Hippocampal formation (tissue), 2 donors: ENCODE measurements at regions not wholly inside any gene's neighbourhood (a gene's known extent, or its start where the extent isn't known, plus 50 kb on each side); places are given as distances from the start of the nearest gene placed in this dataset.

ENCODE experiments used
- DNase-seq, 2 donors: peaks; one replicate each; lab custom pipeline; 2025; lab: John Stamatoyannopoulos, UW

DNA sequence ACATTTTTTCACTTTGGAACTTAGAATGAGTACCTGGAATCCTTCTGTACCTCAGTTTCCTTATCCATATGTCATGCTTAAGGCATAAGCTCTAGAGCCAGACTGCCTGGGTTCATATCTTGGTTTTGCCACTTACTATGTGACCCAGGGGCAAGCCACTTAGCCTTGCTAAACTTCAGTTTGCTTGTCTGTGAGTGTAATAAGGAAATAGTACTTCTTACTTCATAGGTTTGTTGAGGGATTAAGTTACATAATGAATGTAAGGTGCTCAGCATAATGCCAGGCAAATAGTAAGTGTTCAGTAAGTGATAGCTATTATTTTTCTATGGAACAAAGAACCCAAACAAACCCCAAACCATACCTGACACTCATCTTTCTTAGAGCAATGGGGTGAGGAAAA, 225.1 kb downstream of the BCAT1 start:
- no peak for DNase-seq

DNA sequence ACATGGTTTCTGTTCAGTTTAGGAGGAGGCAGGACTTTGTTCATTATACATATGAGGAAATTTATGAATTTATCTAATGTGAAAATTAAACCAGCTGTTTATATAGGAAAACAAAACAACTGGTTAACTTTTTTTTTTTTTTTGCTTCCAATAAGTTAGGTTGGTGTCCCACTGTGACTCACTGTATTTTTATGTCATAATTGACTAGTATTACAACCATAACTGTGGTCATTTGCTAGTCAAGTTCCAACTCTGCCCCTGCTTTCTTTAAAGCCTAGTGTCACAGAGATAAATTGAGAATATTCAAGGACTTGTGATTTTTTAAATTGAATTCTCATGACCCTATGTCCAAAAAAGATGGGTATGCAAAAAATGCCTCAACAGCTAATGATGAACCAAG, 227.7 kb downstream of the BCAT1 start:
- no peak for DNase-seq

GRCh38 chr12:24719293-24719721, 229.6 kb downstream of the BCAT1 start:
- DNase-seq: no peak

DNA sequence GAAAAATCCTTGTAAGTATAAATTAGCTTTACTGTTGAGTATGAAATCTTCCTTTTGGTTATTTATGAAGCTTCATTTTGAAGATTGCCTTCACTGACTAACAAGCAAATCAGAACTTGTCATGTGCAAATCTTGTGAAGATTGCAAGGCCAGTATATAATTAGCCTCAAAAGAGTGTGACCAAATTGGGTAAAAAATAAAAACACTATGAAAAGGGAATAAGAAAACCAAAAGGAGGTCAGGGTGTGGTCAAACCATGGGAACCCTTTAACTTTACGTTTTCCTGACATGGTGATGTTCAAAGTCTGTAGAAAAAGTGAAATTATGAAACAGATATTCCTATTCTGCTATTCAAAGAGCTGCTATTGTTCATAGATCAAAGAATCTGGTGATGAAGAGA, 230.3 kb downstream of the BCAT1 start:
- DNase-seq: no peak

- no peak for DNase-seq
Observed at GRCh38 chr12:24714237-24714636, 234.7 kb downstream of the BCAT1 start.

- DNase-seq: no peak
Observed at GRCh38 chr12:24711056-24712008, 237.6 kb downstream of the BCAT1 start.

- no peak for DNase-seq
Observed at GRCh38 chr12:24709216-24709615, 239.7 kb downstream of the BCAT1 start.

DNA sequence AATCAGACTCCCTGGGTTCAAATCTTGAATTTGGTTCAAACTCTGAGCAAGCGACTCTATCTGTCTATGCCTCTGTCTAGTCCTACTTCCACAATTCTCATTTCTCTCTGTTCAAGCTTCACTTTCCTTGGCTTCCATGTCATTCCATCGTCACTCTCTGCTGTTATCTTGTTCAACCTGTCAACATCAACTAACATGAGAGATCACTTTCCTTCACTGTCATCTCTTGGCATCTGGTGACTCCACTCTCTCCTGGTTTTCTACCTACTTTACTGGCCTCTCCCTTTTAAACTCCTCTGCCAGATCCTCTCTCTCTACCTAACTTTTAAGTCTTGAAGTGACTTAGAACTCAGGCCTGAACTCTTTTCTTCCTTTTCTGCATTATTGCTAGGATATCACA, 240.2 kb downstream of the BCAT1 start:
- no peak for DNase-seq

GRCh38 chr12:24708043-24708442, 240.9 kb downstream of the BCAT1 start:
- DNase-seq: no peak

- no peak for DNase-seq
Observed at GRCh38 chr12:24707334-24707733, 241.6 kb downstream of the BCAT1 start.

- DNase-seq: no peak
Observed at GRCh38 chr12:24705741-24706358, 243.1 kb downstream of the BCAT1 start.

DNA sequence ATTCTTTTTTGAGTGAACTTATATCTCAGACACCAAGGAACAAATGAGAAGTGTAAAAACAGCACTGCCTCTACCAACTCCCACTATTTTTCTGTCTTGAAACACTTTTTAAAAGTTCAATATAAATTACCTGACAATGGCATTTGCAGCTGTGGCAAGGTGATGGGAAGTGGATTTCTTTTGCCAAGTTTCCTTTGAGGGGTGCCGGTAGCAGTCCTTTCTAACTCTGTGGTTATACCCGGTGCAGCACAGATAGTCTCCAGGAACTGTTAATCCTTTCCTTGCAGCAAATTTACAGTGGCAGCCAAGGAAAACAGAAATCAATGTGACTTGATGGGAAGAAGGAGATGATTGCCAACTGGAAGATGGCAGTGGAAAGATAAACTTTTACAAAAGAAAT, 243.7 kb downstream of the BCAT1 start:
- DNase-seq: no peak

GRCh38 chr12:24701343-24701742, 247.6 kb downstream of the BCAT1 start:
- DNase-seq: no peak

GRCh38 chr12:24698972-24699371, 249.9 kb downstream of the BCAT1 start:
- no peak for DNase-seq

GRCh38 chr12:24697769-24698168, 251.1 kb downstream of the BCAT1 start:
- no peak for DNase-seq

DNA sequence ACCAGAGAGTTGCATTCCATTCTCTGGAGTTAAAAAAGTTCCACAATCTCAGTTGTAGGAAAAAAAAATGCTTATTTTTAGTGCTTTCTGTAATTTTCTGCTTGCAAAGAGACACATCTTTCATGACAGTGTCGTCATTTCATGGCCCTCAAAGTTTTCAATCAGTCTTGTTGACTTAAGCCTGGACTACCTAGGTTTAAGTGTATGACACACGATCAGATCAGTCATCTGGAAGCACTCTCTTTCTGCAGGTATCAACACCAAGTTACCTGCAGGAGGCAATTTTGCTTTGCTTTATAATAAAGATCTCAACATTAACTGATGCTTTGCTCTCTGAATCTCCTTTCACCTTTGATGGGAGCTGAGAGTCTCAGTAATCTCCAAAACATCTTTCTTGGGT, 251.6 kb downstream of the BCAT1 start:
- DNase-seq: no peak

DNA sequence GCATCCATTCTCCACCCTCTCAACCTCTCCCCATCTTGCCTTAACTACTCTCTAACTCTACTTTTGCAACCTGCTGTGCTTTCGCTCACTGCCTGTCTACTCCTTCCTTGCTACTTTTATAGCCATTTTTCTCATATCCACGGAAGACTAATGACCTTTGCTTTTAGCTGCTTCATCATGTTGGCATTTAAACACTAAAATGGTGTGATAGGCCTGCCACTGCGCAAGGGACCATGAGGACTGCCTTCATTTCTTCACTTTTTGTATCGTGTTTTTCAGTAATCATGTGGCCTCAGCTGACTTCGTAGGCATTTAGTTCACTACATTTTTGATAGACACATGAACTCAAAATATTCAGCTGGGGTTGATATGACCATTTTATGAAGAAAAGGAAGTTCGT, 252.1 kb downstream of the BCAT1 start:
- DNase-seq: no peak

GRCh38 chr12:24695657-24696329, 253.1 kb downstream of the BCAT1 start:
- DNase-seq: no peak

GRCh38 chr12:24695103-24695502, 253.8 kb downstream of the BCAT1 start:
- no peak for DNase-seq

- DNase-seq: no peak
Observed at GRCh38 chr12:24688601-24689000, 260.3 kb downstream of the BCAT1 start.

DNA sequence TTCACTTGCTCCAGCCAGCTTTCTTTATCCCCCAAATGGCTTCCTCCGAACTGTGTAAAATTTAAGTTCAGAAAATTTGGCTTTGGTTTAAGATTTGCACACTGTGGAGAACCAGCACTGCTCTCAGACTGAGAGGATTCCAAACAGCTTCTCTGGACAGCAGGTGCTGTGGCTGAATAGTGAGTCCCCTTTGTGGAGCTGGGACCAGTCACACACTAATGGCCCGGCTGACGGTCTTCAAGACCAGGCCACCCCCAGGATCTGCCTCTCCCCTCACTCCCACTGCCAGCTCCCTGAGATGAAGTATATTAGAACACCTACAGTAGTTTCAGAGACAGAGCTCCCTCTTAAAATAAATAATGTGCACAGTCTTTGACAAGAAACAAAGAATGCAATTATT, 267.3 kb downstream of the BCAT1 start:
- no peak for DNase-seq

DNA sequence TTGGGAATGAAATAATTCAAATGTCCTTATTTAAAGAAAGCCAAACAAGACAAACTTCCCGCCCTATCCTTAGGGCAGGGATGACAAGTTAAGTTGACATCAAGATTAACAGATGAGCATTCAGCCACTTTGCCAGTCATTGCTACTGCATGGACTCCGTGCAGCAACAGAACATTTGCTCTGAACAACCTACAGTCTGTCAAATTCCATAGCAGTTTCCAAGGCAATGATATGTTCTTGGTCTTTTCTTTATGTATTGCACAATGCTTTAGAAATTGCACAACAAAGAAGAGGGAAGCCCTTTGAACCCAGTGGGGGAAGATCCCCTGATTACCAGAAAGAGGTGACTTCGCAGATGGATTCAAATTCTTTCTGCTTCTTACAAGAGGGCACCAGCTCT, 269.8 kb downstream of the BCAT1 start:
- no peak for DNase-seq

DNA sequence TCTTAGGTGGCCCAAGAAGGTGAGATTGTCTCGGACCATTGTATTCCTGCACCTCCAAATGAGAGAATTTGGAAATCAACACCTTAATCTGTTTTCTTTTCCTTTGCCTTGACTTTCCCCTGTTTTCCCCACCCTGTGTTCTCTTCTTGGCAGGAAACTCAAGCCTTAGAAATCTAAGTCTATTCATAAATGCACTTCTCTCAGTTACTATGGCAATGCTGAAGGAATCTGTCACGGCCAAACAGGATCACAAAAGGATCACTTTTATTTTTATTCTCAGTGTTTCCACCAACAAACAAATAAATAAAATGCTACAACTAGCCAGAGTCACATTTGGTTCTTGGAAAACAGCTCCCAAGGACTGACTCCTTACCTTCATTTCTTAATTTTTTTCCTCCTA, 270.5 kb downstream of the BCAT1 start:
- no peak for DNase-seq
